GM12864 (cell line): ENCODE measurements at regions not wholly inside any gene's neighbourhood (a gene's known extent, or its start where the extent isn't known, plus 50 kb on each side); places are given as distances from the start of the nearest gene placed in this dataset.

Source experiments
- DNase-seq: peaks from one replicate; pipeline ENCODE4 v3.0.0-alpha.2; 2011; ENCODE audit warnings: low read depth
- H3K4me3 ChIP-seq: 2 replicates; pipeline ENCODE4 v1.5.1; 2011; ENCODE audit warnings: mild to moderate bottlenecking, low read depth, low read length, control low read depth
- CTCF ChIP-seq: IDR thresholded peaks from 2 replicates; pipeline ENCODE4 v1.5.1; 2011; ENCODE audit warnings: low read depth, mild to moderate bottlenecking, moderate library complexity, low read length, control low read depth, inconsistent platforms; ENCODE audit errors: missing control alignments

GRCh38 chr16:61320791-61321190 lies 715.4 kb downstream of the CDH8 start:
- no peak for TF ChIP-seq CTCF
- H3K4me3 ChIP-seq: no peak overlapping the region
- DNase-seq: no peak

- DNase-seq: no peak
- no peak for TF ChIP-seq CTCF
- H3K4me3 ChIP-seq: no peak overlapping the region
Measured at GRCh38 chr16:61313931-61314330, 722.3 kb downstream of the CDH8 start.

- DNase-seq: no peak
- TF ChIP-seq CTCF: no peak
- H3K4me3 ChIP-seq: no peak overlapping the region
Measured at GRCh38 chr16:61309386-61309785, 726.9 kb downstream of the CDH8 start.

GRCh38 chr16:61306204-61306603 lies 730.0 kb downstream of the CDH8 start:
- no peak for TF ChIP-seq CTCF
- no peak overlapping the region for H3K4me3 ChIP-seq
- DNase-seq: no peak

- no peak overlapping the region for H3K4me3 ChIP-seq
- TF ChIP-seq CTCF: no peak
- no peak for DNase-seq
Measured at GRCh38 chr16:61296814-61297213, 739.4 kb downstream of the CDH8 start.

- no peak for TF ChIP-seq CTCF
- DNase-seq: no peak
- no peak overlapping the region for H3K4me3 ChIP-seq
Measured at GRCh38 chr16:61296305-61296704, 739.9 kb downstream of the CDH8 start.

- DNase-seq: no peak
- no peak for TF ChIP-seq CTCF
- H3K4me3 ChIP-seq: no peak overlapping the region
Measured at GRCh38 chr16:61295311-61295710, 740.9 kb downstream of the CDH8 start.
